22Rv1 (cell line): ENCODE measurements at regions not wholly inside any gene's neighbourhood (a gene's known extent, or its start where the extent isn't known, plus 50 kb on each side); places are given as distances from the start of the nearest gene placed in this dataset.

Experiments
- ZFX ChIP-seq: fragments of 450-650 bp; IDR thresholded peaks from 2 replicates; pipeline ENCODE4 v1.6.1; 2017; ENCODE audit warnings: antibody characterized with exemption, borderline replicate concordance
- TF ChIP-seq, protein P1 (sequence below): fragments of 450-650 bp; IDR thresholded peaks from 2 replicates; pipeline ENCODE4 v1.5.1; 2017; ENCODE audit warnings: mild to moderate bottlenecking

DNA sequence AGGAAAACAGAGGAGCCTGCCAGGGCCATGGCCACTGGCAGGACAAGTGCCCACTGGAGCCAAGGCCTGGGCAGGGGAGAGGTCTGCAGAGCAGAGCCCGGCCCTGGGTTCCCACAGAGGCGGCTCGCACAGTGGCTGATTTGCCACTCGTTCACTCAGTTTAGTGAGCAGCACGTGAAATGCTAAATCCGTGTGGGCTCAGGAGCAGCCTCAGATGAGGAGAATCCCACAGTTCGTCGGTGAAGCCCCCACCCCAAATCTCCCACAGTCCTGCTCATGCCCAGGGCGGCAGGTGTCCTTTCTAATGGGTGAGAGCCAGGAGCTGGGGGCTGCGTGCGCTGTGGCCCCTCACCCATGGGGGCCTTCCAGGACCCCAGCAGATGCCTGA is 107.7 kb upstream of the FAM20C start:
- TF ChIP-seq, protein P1, sequence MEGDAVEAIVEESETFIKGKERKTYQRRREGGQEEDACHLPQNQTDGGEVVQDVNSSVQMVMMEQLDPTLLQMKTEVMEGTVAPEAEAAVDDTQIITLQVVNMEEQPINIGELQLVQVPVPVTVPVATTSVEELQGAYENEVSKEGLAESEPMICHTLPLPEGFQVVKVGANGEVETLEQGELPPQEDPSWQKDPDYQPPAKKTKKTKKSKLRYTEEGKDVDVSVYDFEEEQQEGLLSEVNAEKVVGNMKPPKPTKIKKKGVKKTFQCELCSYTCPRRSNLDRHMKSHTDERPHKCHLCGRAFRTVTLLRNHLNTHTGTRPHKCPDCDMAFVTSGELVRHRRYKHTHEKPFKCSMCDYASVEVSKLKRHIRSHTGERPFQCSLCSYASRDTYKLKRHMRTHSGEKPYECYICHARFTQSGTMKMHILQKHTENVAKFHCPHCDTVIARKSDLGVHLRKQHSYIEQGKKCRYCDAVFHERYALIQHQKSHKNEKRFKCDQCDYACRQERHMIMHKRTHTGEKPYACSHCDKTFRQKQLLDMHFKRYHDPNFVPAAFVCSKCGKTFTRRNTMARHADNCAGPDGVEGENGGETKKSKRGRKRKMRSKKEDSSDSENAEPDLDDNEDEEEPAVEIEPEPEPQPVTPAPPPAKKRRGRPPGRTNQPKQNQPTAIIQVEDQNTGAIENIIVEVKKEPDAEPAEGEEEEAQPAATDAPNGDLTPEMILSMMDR: no peak
- no peak for TF ChIP-seq ZFX
